HG02938 (cell line): ENCODE measurements at regions not wholly inside any gene's neighbourhood (a gene's known extent, or its start where the extent isn't known, plus 50 kb on each side); places are given as distances from the start of the nearest gene placed in this dataset.
"Not testable (repeated sequence)": the region's sequence is repeated elsewhere in the genome, so short reads cannot be mapped to it uniquely, and the experiment has no call there.

Source experiments
- ATAC-seq: cut with Tn5 transposase; IDR thresholded peaks from one replicate; pipeline ENCODE4 v1.9.1; 2021; ENCODE audit warnings: mild to moderate bottlenecking, moderate library complexity; ENCODE audit not compliant: unreplicated experiment

- ATAC-seq = no peak
Observed at GRCh38 chr5:102613661-102614060, 114.9 kb upstream of the SLCO6A1 start.

DNA sequence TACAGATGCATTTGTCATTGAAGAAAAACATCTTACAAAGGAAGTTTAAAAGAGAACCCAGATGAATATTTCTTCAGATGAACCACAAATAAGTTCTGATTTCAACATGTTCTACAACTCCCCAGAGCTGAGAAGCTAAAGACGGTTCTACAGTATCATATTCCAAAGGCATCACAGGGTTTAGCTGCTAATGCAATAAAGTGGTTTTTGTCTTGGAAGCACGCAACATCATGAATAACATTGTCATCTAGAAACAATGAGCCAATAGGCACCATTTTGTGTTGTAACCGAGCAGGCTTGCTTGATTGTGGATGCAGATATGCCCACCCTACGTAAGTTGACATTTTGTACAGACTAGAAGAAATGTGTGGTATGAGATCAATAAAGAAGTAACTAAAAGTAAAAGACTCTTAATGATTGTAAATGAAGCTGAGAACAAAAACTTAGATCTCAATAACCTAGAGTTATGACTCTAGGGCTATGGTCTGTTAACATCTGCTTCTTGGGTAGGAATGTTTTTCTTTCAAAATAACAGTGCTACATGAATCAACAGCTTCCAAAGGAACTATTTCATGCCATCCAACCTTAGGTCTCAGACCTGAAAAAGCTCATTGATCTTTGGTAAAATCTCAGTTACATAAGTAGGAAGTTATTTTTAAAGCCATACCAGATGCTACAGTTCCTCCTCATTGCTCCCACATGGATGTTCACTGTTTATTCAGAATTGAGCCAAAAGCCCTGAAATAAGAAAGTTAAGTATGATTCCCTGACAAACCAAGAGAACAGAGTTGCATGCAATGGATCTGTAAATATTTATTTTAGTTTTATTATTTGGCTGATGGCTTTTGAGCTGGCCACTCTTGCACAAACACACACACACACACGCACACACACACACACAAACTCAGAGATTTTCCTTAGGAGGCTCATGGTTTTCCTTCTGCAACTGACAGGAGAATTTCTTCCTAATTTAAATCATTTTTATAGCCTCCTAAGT, 118.7 kb upstream of the SLCO6A1 start:
- ATAC-seq = no peak

GRCh38 chr5:102622262-102622661, 123.5 kb upstream of the SLCO6A1 start:
- ATAC-seq = no peak

DNA sequence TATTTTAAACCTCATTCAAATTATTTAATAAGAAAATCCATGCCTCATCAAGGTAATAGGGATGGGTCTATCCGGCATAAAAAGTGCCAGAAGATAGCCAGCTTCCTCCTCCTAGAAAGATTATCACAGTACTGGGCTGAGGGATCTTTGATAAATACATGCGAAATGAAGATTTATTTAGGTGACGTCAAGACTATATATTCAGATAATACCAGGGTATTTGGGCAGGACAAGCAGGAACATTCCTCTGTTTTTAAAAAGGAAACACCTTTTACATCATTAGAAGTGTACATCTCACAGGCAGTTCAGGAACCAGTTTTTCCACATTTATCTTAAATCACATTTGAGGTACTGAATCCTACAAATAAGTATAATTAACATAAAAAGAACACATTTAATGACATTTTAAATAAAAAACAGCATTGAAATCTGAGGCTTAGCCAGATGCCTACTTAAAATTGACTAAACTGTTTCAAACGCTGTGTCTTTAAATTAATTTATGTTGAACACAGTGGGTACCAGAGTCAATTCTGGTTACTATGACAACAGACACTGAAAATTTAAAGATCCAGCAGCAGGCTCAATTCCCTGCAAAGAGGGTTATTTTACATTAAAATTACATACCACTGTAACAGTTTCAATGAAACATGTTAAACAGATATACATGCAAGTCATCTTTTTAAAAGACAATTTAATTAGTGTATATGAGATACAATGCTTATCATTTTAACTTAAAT, 124.7 kb upstream of the SLCO6A1 start:
- no peak for ATAC-seq

GRCh38 chr5:102624405-102624804, 125.6 kb upstream of the SLCO6A1 start:
- no peak for ATAC-seq

DNA sequence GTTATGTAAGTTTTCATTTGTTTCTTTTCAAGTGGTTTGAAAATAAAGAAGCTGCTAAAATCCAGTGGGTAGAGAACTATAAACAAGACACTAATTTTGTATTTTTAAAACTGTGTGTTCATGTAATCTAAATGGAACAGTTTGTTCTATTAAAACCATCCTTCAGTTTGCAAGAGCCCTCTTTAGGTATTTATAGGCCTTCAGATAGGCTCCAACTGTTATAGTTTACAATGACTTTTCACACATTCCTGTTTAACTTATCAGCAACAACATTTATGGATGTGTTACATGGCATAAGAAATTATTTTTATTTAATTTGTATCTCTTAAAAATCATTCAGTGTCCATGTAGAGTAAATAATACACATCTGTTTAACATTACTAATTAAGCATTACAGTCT, 126.7 kb upstream of the SLCO6A1 start:
- no peak for ATAC-seq

GRCh38 chr5:102625928-102626327, 127.1 kb upstream of the SLCO6A1 start:
- ATAC-seq = no peak

DNA sequence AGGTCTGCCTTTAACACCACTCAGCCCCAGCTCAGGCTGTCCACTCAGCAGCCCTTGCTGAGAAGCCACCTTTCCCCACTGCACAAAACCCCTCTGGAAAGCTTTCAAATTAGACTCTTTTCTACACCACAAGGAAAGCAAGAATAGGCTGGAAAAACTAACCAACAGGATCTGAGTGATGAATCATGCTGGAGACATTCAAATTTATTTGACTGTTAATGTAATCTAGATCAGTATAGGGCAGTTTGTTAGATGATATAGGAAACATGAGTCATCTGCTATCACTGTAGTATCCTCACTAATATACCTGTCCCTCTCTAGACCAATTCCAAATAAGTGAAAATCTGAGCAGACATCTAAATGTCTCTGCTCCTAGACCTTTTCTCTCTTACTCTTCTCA, 127.8 kb upstream of the PAM start:
- no peak for ATAC-seq

DNA sequence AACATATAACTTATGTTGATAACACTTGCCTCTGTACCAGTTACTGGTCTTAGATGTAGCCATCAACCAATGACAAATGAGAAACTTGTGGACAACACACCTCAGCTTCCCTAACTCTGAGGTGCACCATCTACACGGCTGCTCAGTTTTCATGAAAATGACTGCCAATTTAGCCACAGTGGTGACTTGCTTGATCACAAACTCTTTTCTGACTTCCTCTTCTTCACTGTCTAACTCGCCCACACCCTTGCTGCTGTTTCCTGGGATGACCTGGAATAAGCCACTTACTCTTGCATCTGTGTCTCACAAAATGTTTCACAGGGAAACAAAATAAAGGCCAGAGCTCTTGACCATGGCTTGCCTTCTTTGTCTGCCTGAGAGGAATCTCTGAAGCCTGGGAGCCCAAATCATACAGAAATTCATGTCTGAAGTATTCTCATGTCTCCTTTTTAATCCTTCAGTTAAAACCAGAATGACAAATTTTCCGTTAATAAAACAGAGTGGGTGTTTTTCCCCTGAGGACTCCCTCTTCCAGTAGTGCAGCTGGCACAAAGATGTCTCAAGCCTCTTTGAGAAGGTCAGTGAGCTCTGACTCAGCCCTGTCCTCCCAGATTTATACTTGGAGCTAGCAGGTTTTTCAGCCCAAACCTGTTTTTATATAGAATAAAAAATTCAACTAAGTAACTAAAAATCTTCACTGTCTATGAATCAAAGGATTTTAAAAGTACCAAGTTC, 126.5 kb upstream of the PAM start:
- ATAC-seq = no peak

GRCh38 chr5:102629827-102630605, 125.1 kb upstream of the PAM start:
- ATAC-seq = no peak

DNA sequence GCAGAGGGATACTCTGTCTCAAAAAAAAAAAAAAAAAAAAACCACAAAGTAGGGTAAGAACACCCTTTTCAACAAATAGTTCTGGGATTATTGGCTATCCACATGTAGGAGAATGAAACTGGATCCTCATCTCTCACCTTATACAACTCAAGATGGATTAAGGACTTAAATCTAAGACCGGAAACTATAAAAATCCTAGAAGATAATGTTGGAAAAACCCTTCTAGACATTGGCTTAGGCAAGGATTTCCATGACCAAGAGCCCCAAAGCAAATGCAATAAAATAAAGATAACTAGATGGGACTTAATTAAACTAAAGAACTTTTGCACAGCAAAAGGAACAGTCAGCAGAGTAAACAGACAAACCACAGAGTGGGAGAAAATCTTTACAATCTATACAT, 119.7 kb upstream of the PAM start:
- not testable (repeated sequence) for ATAC-seq

DNA sequence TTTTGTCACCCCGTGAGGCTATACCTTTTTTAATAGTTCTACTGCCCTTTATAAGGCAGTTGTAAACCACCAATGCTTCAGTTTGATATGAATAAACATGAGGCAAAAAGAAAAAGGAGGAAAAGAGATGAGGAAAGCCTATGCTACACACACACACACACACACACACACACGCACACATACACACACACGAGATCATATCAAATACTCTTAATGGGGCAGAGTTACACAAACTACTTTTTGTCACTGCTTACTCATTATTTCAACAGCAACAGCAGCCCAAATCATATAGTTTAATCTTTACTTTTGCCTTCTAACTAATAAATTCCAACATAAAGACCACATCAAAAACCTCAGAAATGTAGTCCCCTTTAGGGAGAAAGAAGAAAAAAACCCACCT, 116.8 kb upstream of the PAM start:
- no peak for ATAC-seq

GRCh38 chr5:102638912-102639652, 116.0 kb upstream of the PAM start:
- no peak for ATAC-seq

- no peak for ATAC-seq
Observed at GRCh38 chr5:102649731-102650130, 105.4 kb upstream of the PAM start.

DNA sequence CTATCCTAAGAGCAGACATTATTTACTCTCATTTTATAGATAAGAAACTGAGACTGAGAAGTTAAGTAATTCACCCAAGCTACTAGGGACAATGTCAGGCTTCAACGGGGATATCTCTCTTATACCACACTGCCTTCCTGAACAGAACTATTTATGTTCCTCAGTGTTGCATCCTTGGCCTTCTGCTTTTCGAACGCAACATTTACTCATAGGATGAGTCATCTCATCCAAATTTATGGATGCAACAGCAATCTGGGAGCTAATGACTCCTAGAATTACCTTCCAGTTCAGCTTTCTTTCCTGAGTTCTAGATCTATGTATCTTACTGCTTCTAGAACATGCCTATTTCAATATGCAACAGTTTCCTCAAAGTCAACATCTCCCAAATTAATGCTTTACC, 103.6 kb upstream of the PAM start:
- ATAC-seq = no peak

DNA sequence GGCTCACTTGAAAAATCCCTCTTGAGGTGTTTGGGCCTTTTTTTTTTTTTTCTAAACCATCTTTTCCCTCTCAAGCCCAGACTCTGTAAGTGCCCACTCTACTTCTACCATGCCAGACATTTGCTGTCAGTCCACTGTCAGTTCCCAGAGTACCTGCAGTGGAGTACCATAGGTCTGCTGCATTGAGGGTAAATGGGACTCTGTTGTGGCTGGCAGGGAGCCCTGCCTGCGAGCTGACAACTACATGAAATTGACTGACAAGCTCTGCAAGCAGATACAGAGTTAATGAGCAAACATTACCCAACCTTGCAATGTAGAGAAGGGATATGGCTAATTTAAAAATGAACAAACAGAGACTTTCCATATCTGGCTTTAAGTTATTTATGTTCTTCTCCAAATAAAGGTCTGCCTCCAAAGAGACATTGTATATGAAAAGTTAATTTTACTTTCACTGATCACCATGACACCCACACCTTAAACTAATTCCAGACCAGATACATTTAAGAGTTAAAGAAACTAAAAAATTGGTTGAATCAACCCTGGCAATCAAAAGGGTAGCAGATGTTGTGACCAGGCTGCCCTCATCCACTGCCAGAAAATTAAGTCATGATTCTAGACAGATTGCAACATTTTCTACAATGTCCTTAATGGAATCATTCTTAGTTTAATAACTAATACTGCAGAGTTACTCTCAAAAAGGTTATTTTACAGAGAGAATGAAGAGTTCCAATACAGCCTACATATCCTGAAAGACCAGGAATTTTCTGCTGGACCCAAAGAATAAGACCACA, 100.4 kb upstream of the PAM start:
- ATAC-seq = no peak

GRCh38 chr5:102659151-102659550, 96.0 kb upstream of the PAM start:
- ATAC-seq = no peak

GRCh38 chr5:102660111-102660510, 95.0 kb upstream of the PAM start:
- ATAC-seq = no peak
